Panc1 (cell line): ENCODE measurements at regions not wholly inside any gene's neighbourhood (a gene's known extent, or its start where the extent isn't known, plus 50 kb on each side); places are given as distances from the start of the nearest gene placed in this dataset.

ENCODE experiments used
- CTCF ChIP-seq: fragments of 450-650 bp; IDR thresholded peaks from 2 replicates; pipeline ENCODE4 v1.5.1; 2017; ENCODE audit warnings: mild to moderate bottlenecking
- POLR2AphosphoS5 ChIP-seq: IDR thresholded peaks from 2 replicates; pipeline ENCODE4 v1.6.1; 2012; ENCODE audit warnings: mild to moderate bottlenecking, low read depth, low read length, moderate library complexity
- REST ChIP-seq, 2 experiments: IDR thresholded peaks; 2 replicates each; pipeline ENCODE4 v1.6.1; 2011 to 2012; ENCODE audit warnings: low read depth in 2 of 2, control low read depth in 1 of 2, low read length in 1 of 2, mild to moderate bottlenecking in 1 of 2, moderate library complexity in 1 of 2; ENCODE audit not compliant: insufficient read depth in 1 of 2

- TF ChIP-seq CTCF, result no peak
- TF ChIP-seq POLR2AphosphoS5, result no peak
- no peak for TF ChIP-seq REST (IDR thresholded peaks at IDR 0.05; ENCODE audit: insufficient read depth in 1 of 2, low read depth in 2 of 2, low read length in 1 of 2)
Observed at GRCh38 chr13:105846923-105847322, 688.5 kb downstream of the EFNB2 start.
